Kidney (tissue), 13 donors: ENCODE measurements at regions not wholly inside any gene's neighbourhood (a gene's known extent, or its start where the extent isn't known, plus 50 kb on each side); places are given as distances from the start of the nearest gene placed in this dataset.

Experiments
- DNase-seq, 5 donors: peaks; one replicate each; pipeline ENCODE4 v3.0.0-alpha.2; 2013 to 2020
- FAIRE-seq: peaks from 2 replicates; lab custom pipeline; 2012; peaks lifted over from hg19 to GRCh38; lab: Jason Lieb, UNC
- H3K27ac ChIP-seq, 2 donors: one replicate each; pipeline ENCODE4 v1.7.0; 2013; ENCODE audit warnings: low read depth in 2 of 2, low read length in 2 of 2, inconsistent platforms in 1 of 2
- H3K27me3 ChIP-seq: one replicate; pipeline ENCODE4 v1.7.1; 2013; ENCODE audit warnings: low read length, inconsistent platforms; ENCODE audit not compliant: control insufficient read depth, insufficient read depth
- H3K36me3 ChIP-seq, 3 donors: one replicate each; pipeline versions ENCODE4 v1.7.0 to v1.7.1; 2013; ENCODE audit warnings: low read length in 3 of 3, control low read depth in 1 of 3, inconsistent platforms in 1 of 3; ENCODE audit not compliant: insufficient read depth in 3 of 3, control insufficient read depth in 2 of 3
- H3K4me1 ChIP-seq, 3 donors: one replicate each; pipeline versions ENCODE4 v1.7.0 to v1.7.1; 2013; ENCODE audit warnings: low read length in 3 of 3, inconsistent platforms in 1 of 3, low read depth in 1 of 3; ENCODE audit not compliant: control insufficient read depth in 2 of 3, insufficient read depth in 2 of 3
- H3K4me3 ChIP-seq, 3 donors: one replicate each; pipeline versions ENCODE4 v1.7.0 to v1.8.1; 2013; ENCODE audit warnings: low read length in 3 of 3, control low read depth in 1 of 3, inconsistent platforms in 1 of 3
- H3K9ac ChIP-seq, 3 donors: one replicate each; pipeline versions ENCODE4 v1.7.0 to v1.7.1; 2013; ENCODE audit warnings: low read length in 3 of 3, control low read depth in 1 of 3, inconsistent platforms in 1 of 3
- H3K9me3 ChIP-seq, 3 donors: one replicate each; pipeline versions ENCODE4 v1.7.0 to v1.7.1; 2013; ENCODE audit warnings: low read length in 3 of 3, control low read depth in 1 of 3, inconsistent platforms in 1 of 3; ENCODE audit not compliant: control insufficient read depth in 2 of 3, insufficient read depth in 1 of 3
- CTCF ChIP-seq: IDR thresholded peaks from 3 replicates; pipeline ENCODE4 v1.5.1; 2012; ENCODE audit warnings: mild to moderate bottlenecking, moderate library complexity, borderline replicate concordance; ENCODE audit not compliant: insufficient read depth; ENCODE audit errors: extremely low read depth
- intact Hi-C: fragments of 100-400 bp; cut with DNase I; formaldehyde crosslinking; loops from one replicate; pipeline ENCODE4 v1.11.1; 2022
- donor health status: control.
- donor health status: control.
- donor health status: control.
- donor health status: control.
- donor health status: control.
- donor health status: DM: yes; HTN: yes; CAD: no.
- donor health status: Normal renal cell carcinoma (clear cell type).

- no peaks in the 10 kb centered on the region for H3K9me3 ChIP-seq
- H3K9ac ChIP-seq = no peak overlapping the region
- intact Hi-C loops = no loop called here
- H3K27ac ChIP-seq = no peak overlapping the region
- no peak overlapping the region for H3K4me3 ChIP-seq
- no peak for TF ChIP-seq CTCF
- H3K36me3 ChIP-seq = no peaks in the 10 kb centered on the region
- DNase-seq (no peak), FAIRE-seq (no peak)
- peaks cover 0 to 2% (median 0%) of the 10 kb centered on the region in 3 donors for H3K4me1 ChIP-seq
- H3K27me3 ChIP-seq = no peaks in the 10 kb centered on the region
Measured at GRCh38 chr12:91974541-91975085, 171.0 kb downstream of the BTG1 start.

- no peaks in the 10 kb centered on the region for H3K9me3 ChIP-seq
- H3K9ac ChIP-seq = no peak overlapping the region
- no peak overlapping the region for H3K27ac ChIP-seq
- TF ChIP-seq CTCF = no peak
- no peaks in the 10 kb centered on the region for H3K36me3 ChIP-seq
- H3K4me1 ChIP-seq = no peaks in the 10 kb centered on the region
- DNase-seq (no peak), FAIRE-seq (no peak)
- no peak overlapping the region for H3K4me3 ChIP-seq
- intact Hi-C loops = no loop called here
- no peaks in the 10 kb centered on the region for H3K27me3 ChIP-seq
Measured at GRCh38 chr12:91973813-91974212, 171.8 kb downstream of the BTG1 start.

DNA sequence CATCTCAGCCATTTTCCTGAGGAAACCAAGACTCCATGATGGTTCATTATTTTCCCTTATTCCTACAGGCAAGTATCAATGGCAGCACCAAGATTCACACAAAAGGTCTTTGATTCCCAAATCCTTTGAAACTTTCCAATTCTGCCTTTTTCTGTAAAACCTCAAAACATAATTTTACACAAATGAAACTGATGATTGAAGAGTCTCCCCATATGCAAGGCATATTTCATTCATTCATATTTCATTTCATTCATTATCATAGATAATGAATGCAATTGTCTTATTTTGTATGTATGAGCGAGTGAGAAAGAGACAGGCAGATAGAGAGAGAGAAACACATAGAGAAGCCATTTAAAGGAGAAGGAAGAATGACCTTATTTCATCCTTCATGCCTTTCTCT is 172.8 kb downstream of the BTG1 start:
- FAIRE-seq = no peak
- Histone ChIP-seq H3K36me3 (no peaks in the 10 kb centered on the region), H3K4me3 (no peak overlapping the region), H3K4me1 (no peaks in the 10 kb centered on the region), H3K9ac (no peak overlapping the region), H3K27ac (no peak overlapping the region), H3K27me3 (no peaks in the 10 kb centered on the region), H3K9me3 (no peaks in the 10 kb centered on the region)
- DNase-seq = no peak
- no peak for TF ChIP-seq CTCF
- intact Hi-C loops = no loop called here

DNA sequence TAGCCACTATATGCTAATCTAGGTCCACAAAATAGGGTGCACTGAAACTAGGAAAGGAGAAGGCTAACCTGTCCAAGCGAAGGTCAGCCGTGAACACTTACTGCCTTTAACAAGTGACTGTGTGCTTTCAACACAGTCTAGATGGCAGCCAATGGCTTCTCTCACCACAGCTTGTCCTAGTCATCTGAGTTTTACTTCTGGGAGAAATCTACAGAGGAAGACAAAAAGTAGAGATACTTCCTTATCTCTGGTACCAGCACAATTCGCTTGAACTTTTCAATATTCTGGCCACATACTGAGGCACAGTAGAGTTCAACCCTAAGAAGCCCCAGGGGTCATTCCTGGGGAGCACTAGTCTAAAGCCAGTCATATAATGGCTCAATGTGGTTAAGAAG is 176.9 kb downstream of the BTG1 start:
- FAIRE-seq (no peak), DNase-seq (no peak)
- intact Hi-C loops = no loop called here
- Histone ChIP-seq H3K9ac (no peak overlapping the region), H3K4me3 (no peak overlapping the region), H3K27ac (no peak overlapping the region), H3K36me3 (no peaks in the 10 kb centered on the region), H3K27me3 (no peaks in the 10 kb centered on the region), H3K9me3 (no peaks in the 10 kb centered on the region), H3K4me1 (no peaks in the 10 kb centered on the region)
- TF ChIP-seq CTCF = no peak
